GM12878 (cell line): ENCODE measurements at regions not wholly inside any gene's neighbourhood (a gene's known extent, or its start where the extent isn't known, plus 50 kb on each side); places are given as distances from the start of the nearest gene placed in this dataset.
"Not testable (repeated sequence)": the region's sequence is repeated elsewhere in the genome, so short reads cannot be mapped to it uniquely, and the experiment has no call there.

Source experiments
- FOXM1 ChIP-seq: IDR thresholded peaks from 2 replicates; pipeline ENCODE4 v1.6.1; 2012; ENCODE audit warnings: low read depth, mild to moderate bottlenecking, inconsistent platforms, low read length, moderate library complexity
- LARP7 ChIP-seq: fragments of 450-650 bp; IDR thresholded peaks from 2 replicates; pipeline ENCODE4 v1.6.1; 2017; ENCODE audit warnings: mild to moderate bottlenecking
- MYC ChIP-seq: IDR thresholded peaks from 2 replicates; pipeline ENCODE4 v1.6.1; 2011; ENCODE audit warnings: mild to moderate bottlenecking, low read length, moderate library complexity, inconsistent platforms; ENCODE audit not compliant: insufficient read depth, insufficient replicate concordance, insufficient read length, severe bottlenecking
- POLR2A ChIP-seq: IDR thresholded peaks from 2 replicates; pipeline ENCODE4 v1.6.1; 2011; ENCODE audit warnings: low read depth, mild to moderate bottlenecking, low read length
- RAD51 ChIP-seq: fragments of 450-650 bp; IDR thresholded peaks from 2 replicates; pipeline ENCODE4 v1.6.1; 2016; ENCODE audit warnings: moderate library complexity, mild to moderate bottlenecking, inconsistent platforms
- SIN3A ChIP-seq: IDR thresholded peaks from 2 replicates; pipeline ENCODE4 v1.6.1; 2012; ENCODE audit warnings: low read depth, low read length, improper control_type of control experiment
- SMC3 ChIP-seq: IDR thresholded peaks from 2 replicates; pipeline ENCODE4 v1.6.1; 2011; ENCODE audit warnings: low read length, improper control_type of control experiment, borderline replicate concordance
- SREBF2 ChIP-seq: IDR thresholded peaks from 2 replicates; pipeline ENCODE4 v1.6.1; 2012; ENCODE audit warnings: mild to moderate bottlenecking, low read length
- TARDBP ChIP-seq: IDR thresholded peaks from 2 replicates; pipeline ENCODE4 v1.6.1; 2016; ENCODE audit warnings: borderline replicate concordance
- TCF12 ChIP-seq: IDR thresholded peaks from 2 replicates; pipeline ENCODE4 v1.6.1; 2011; ENCODE audit warnings: low read depth, mild to moderate bottlenecking, low read length
- TF ChIP-seq, protein P1 (sequence below): IDR thresholded peaks from 2 replicates; pipeline ENCODE4 v1.6.1; 2012; ENCODE audit warnings: low read length, inconsistent platforms
- TF ChIP-seq, protein P2 (sequence below), 3 experiments: IDR thresholded peaks in 2 of 3; conservative IDR thresholded peaks in 1 of 3; 2 replicates each; pipeline ENCODE4 v1.5.1; 2011; ENCODE audit warnings: low read depth in 3 of 3, low read length in 3 of 3, mild to moderate bottlenecking in 3 of 3, control low read depth in 2 of 3, moderate library complexity in 2 of 3, inconsistent platforms in 1 of 3, mixed read lengths in 1 of 3; ENCODE audit not compliant: control insufficient read depth in 2 of 3, insufficient read depth in 1 of 3; ENCODE audit errors: extremely low read depth in 1 of 3
- TF ChIP-seq, protein P3 (sequence below): IDR thresholded peaks from 2 replicates; pipeline ENCODE4 v1.6.1; 2011; ENCODE audit warnings: low read depth, mild to moderate bottlenecking, low read length, moderate library complexity, borderline replicate concordance; ENCODE audit errors: extremely low read depth
- TF ChIP-seq, protein P4 (sequence below): IDR thresholded peaks from 2 replicates; pipeline ENCODE4 v1.6.1; 2012; ENCODE audit warnings: mild to moderate bottlenecking, low read depth, low read length

DNA sequence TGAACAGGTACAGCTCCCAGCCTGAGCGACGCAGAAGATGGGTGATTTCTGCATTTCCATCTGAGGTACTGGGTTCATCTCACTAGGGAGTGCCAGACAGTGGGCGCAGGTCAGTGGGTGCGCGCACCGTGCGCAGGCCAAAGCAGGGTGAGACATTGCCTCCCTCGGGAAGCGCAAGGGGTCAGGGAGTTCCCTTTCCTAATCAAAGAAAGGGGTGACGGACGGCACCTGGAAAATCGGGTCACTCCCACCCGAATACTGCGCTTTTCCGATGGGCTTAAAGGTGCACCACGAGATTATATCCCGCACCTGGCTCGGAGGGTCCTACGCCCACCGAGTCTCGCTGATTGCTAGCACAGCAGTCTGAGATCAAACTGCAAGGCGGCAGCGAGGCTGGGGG lies 102.1 kb upstream of the CPNE4 start:
- TF ChIP-seq, protein P1, sequence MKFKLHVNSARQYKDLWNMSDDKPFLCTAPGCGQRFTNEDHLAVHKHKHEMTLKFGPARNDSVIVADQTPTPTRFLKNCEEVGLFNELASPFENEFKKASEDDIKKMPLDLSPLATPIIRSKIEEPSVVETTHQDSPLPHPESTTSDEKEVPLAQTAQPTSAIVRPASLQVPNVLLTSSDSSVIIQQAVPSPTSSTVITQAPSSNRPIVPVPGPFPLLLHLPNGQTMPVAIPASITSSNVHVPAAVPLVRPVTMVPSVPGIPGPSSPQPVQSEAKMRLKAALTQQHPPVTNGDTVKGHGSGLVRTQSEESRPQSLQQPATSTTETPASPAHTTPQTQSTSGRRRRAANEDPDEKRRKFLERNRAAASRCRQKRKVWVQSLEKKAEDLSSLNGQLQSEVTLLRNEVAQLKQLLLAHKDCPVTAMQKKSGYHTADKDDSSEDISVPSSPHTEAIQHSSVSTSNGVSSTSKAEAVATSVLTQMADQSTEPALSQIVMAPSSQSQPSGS, result not testable (repeated sequence)
- TF ChIP-seq, protein P2, sequence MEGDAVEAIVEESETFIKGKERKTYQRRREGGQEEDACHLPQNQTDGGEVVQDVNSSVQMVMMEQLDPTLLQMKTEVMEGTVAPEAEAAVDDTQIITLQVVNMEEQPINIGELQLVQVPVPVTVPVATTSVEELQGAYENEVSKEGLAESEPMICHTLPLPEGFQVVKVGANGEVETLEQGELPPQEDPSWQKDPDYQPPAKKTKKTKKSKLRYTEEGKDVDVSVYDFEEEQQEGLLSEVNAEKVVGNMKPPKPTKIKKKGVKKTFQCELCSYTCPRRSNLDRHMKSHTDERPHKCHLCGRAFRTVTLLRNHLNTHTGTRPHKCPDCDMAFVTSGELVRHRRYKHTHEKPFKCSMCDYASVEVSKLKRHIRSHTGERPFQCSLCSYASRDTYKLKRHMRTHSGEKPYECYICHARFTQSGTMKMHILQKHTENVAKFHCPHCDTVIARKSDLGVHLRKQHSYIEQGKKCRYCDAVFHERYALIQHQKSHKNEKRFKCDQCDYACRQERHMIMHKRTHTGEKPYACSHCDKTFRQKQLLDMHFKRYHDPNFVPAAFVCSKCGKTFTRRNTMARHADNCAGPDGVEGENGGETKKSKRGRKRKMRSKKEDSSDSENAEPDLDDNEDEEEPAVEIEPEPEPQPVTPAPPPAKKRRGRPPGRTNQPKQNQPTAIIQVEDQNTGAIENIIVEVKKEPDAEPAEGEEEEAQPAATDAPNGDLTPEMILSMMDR (IDR thresholded peaks at IDR 0.05 in 2 of 3, conservative IDR thresholded peaks at IDR 0.05 in 1 of 3; ENCODE audit: control insufficient read depth in 2 of 3, extremely low read depth in 1 of 3, insufficient read depth in 1 of 3, low read depth in 3 of 3, low read length in 3 of 3), result not testable (repeated sequence)
- not testable (repeated sequence) for TF ChIP-seq SIN3A, LARP7, TCF12, SREBF2, SMC3, TARDBP, POLR2A, FOXM1, RAD51, MYC
- TF ChIP-seq, protein P3, sequence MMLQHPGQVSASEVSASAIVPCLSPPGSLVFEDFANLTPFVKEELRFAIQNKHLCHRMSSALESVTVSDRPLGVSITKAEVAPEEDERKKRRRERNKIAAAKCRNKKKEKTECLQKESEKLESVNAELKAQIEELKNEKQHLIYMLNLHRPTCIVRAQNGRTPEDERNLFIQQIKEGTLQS, result not testable (repeated sequence)
- TF ChIP-seq, protein P4, sequence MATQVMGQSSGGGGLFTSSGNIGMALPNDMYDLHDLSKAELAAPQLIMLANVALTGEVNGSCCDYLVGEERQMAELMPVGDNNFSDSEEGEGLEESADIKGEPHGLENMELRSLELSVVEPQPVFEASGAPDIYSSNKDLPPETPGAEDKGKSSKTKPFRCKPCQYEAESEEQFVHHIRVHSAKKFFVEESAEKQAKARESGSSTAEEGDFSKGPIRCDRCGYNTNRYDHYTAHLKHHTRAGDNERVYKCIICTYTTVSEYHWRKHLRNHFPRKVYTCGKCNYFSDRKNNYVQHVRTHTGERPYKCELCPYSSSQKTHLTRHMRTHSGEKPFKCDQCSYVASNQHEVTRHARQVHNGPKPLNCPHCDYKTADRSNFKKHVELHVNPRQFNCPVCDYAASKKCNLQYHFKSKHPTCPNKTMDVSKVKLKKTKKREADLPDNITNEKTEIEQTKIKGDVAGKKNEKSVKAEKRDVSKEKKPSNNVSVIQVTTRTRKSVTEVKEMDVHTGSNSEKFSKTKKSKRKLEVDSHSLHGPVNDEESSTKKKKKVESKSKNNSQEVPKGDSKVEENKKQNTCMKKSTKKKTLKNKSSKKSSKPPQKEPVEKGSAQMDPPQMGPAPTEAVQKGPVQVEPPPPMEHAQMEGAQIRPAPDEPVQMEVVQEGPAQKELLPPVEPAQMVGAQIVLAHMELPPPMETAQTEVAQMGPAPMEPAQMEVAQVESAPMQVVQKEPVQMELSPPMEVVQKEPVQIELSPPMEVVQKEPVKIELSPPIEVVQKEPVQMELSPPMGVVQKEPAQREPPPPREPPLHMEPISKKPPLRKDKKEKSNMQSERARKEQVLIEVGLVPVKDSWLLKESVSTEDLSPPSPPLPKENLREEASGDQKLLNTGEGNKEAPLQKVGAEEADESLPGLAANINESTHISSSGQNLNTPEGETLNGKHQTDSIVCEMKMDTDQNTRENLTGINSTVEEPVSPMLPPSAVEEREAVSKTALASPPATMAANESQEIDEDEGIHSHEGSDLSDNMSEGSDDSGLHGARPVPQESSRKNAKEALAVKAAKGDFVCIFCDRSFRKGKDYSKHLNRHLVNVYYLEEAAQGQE, result not testable (repeated sequence)
